HG03103 (cell line): ENCODE measurements at regions not wholly inside any gene's neighbourhood (a gene's known extent, or its start where the extent isn't known, plus 50 kb on each side); places are given as distances from the start of the nearest gene placed in this dataset.

ENCODE experiments used
- ATAC-seq: cut with Tn5 transposase; IDR thresholded peaks from one replicate; pipeline ENCODE4 v1.9.1; 2021; ENCODE audit warnings: low read depth; ENCODE audit not compliant: unreplicated experiment

DNA sequence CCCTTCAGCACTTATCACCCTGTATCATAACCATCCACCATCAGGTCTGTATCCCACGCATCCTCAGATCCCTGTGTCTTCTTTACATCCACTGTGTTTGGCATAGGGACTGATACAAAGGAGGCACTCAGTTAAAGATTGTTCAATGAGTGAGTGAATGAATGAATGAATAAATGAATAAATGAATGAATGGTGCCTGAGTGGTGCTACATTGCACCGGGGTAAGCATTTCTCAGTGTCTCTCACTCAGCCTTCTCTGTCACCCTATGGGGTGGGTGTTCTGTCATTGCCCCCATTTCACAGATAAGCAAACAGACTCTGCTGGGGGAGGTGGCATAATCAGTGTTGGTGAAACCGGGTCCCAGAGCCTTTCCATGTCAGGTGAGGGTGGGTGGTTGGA is 56.6 kb upstream of the ID3 start:
- ATAC-seq, result no peak

DNA sequence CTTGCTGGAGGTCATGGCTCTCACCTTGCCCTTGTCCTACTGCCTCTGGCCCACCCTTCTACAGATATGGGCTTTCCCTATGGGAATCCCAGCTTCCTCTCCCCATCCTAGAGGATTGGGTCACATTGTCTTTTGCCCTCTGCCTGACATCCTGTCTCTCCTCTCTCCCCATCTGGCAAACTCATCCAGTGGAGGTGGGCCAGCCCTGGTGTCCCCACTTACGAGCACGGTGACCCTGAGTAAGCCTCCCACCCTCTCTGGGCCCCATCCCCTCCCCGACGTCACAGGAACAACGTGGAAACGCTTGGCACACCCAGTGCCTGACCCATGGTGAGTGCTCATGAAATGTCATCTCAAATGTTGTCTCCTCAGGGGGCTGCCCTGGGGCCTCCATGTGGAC is 56.1 kb upstream of the ID3 start:
- ATAC-seq, result no peak

DNA sequence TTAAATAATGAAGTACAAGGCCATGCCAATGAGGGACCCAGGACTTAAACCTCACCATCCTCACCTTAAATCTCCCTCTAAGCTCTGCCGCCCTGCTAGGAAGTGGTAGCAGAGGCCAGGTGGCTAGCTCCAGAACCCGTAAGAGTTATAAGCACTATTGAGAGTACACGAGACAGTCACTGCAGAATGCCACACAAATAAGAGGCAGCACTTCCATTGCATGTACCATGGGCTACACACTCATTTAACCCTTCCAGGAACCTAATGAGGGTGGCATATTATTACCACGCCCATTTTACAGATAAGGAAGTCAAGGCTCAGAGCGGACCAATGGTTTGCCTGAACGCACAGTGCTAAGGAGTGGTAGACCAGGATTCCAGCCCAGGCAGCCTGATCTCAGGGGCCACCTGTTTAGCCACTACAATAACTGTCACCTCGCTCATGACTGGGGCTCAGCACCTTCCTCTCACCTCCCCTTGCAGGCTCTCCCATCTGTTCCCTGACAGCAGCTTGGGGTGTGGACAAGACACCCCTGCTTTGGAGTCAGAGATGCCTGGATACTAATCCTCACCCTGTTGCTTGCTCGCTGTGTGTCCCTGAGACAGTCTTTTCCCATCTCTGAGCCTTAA is 54.8 kb upstream of the ID3 start:
- no peak for ATAC-seq

DNA sequence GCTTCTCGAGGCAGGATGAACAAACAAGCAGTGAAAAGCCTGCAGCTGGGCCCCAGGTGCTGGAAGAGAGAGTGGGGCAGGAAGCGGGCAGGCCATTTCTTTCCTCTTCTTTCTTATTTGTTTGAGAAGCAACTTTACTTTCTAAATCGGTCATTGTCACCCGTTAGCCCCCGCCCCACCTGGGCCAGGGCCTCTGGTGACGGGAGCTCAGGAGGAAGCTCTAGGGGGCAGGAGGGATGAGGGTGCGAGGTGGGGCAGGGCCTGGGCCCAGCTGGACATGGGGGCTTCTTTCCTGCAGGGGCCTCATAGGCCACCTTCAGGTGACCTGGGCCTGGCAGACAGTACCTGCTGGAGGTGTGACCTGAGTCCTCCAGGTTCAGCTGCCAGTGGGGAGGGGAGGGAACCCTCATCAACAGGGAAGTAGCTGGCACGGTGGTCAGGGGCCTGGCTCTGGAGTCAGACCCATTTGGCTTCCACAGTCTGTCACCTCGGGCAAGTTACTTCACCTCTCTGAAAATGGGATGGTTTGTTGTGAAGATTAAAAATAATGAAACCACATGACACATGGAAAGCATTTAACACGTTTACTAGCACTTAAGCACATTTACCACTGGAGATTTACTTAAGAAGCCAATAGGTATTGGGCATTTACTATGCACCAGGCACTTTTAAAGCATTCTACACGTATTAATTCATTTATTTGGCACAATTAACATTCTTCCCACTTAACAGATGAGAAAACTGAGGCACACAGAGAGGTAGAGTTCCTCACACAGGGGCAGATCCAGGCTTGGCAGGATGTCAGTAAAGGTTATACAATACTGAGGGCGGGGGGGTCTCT is 54.1 kb upstream of the ID3 start:
- ATAC-seq, result no peak

DNA sequence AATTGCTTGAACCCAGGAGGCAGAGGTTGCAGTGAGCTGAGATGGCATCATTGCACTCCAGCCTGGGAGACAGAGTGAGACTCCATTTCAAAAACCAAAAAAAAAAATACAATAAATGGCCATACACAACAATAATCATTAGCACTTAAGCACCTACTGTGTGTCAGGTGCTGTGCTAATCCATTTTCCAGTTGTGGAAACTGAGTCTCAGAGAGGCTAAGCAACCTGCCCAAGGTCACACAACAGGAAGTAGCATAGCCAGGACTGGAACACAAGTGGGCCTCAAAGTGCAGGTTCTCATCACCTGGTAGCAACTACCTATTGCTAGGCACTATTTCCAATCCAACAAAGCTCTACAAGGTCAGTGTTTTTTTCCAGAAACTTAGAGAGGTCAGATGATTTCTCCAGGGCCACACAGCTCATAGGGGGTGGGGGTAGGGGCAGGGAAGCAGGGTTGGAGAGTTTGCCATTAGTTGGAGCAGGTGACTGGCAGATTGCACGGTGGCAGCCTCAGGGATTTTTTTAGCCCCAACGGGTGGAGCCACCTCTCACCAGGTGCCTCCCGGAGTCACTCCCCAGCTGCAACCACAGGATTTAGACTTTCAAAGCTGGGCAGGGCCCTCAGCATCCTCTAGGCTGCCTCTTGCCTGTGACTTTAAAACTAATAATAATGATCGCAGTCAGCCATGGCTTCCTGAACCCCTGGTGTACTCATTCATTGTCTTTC is 52.5 kb upstream of the ID3 start:
- no peak for ATAC-seq

DNA sequence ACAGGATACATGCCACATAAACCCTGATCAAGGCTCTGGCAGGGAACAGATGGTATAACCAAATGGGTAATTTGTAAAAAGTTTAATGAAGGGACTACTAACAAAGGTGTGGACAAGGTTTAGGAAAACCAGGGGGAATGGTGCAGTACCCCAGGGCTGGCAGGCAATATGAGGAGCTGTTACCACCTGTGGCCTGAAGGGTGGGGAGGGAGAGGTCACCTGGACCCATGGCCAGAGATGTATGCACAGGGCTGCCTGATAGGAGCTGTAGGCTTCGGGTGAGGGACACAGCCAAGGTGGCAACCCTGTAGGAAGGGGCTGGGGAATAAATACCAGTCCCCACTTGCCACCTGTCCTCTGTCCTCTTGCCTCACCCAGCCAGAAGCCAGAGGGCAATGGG is 51.4 kb upstream of the ID3 start:
- ATAC-seq, result no peak

DNA sequence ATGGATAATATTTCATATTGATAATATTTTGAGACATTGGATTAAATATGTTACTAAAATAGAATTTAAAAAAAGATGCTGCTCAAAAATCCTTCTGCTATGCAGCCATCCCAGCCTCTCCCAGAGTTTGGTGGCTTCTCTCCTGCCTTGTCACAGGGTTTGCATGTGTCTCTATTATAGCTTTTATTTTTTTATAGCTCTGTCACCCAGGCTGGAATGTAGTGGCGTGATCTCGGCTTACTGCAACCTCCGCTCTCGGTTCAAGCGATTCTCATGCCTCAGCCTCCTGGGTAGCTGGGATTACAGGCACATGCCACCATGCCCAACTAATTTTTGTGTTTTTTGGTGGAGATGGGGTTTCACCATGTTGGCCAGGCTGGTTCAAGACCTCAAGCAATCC is 50.7 kb upstream of the ID3 start:
- ATAC-seq, result no peak
